SIG-M5 (cell line): ENCODE measurements at regions not wholly inside any gene's neighbourhood (a gene's known extent, or its start where the extent isn't known, plus 50 kb on each side); places are given as distances from the start of the nearest gene placed in this dataset.
"Not testable (repeated sequence)": the region's sequence is repeated elsewhere in the genome, so short reads cannot be mapped to it uniquely, and the experiment has no call there.

Source experiments
- DNase-seq: peaks from one replicate; lab custom pipeline; 2025; lab: John Stamatoyannopoulos, UW

DNA sequence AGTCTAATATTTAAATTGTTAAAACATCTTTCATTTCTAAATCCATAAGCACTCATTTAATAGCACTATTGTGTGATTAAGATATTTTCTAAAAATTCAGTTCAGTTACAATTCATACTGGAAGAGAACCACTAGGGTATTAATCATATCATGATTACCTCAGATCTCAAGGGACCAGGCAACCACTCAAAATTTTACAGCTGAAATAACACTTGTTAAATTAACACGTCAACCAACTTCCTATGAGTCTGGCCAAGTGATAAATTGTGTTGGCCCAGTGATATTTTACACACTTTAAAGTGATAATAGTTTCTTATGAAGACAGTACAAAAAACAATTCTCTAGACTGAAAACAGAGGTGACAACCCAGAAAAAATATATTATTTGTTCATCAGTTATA is 869.0 kb upstream of the ADGRB3 start:
- DNase-seq, result no peak

DNA sequence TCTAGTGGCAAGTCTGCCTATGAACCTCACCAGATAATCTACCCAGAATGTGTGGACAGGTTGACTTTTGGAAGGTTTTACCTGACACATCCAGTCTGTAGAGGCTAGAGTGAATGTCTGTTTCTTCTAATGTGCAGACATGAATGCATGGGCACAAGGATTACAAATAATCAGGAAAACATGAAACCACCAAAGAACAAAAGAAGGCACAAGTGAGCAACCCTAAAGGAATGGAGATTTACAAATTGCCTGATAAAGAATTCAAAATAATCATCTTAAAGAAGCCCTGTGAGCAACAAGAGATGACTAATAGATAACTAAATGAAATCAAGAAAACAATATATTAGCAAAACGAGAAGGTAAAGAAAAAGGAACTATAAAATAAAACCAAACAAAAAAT is 876.1 kb upstream of the ADGRB3 start:
- DNase-seq, result no peak

DNA sequence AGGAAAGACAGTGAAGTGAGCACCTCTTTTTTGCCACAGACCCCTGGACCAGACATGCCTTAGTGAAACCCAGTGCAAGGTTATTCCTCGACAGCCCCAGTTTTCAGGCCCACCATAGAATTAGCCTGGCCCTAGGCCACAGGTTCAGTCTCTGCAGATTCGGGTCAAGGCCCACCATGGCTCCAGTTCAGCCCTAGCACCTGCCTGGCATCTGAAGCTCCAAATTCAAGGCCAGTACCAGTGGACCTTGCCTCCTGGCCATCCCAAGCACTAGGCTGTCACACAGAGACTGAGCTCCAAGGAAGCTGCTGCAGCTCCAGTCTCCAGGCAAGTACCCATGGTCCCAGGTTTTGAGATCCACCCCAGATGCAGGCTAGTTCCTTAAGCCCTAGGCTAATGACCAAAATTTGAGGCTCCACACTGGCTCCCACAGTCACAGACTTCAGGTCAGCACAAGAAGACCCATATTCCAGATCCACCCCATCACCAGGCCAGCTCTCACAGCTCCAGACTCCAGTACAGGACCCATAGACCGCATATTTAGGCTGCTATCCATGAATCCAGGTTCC is 877.5 kb upstream of the ADGRB3 start:
- no peak for DNase-seq

DNA sequence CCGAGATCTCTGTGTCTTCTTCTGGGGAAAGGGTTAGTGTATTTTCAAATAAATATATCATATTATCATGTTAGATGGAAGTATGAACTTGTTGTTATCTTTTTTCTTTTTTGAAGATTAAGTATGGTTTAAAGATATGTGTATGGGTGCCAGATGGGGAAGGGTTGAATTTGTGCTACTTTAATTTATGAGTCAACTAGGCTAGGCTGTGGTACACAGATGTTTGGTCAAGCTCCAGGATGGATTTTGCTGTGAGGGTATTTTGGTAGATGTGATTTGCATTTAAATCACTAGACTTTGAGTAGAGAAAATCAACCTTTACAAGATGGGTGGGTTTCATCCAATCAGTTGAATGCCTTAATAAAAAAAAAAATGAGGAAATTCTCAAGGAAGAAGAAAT is 886.6 kb upstream of the ADGRB3 start:
- no peak for DNase-seq

DNA sequence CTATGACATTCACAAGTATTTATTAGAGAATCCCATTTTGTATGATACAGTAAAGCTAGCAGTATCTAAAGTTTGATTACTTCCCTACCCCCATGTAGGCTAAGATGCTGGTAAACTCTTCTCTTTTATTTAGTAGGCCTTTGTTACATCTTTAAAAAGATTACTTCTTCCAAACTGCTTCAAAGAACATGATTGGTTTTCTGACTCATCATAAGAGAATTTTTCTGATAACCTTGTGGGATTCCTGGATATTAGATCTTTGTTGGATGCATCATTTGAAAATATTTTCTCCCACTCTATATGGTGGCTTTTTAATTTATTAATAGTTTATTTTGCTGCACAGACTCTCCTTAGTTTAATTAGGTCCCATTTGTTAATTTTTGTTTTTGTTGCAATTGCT is 898.3 kb upstream of the ADGRB3 start:
- DNase-seq, result no peak

DNA sequence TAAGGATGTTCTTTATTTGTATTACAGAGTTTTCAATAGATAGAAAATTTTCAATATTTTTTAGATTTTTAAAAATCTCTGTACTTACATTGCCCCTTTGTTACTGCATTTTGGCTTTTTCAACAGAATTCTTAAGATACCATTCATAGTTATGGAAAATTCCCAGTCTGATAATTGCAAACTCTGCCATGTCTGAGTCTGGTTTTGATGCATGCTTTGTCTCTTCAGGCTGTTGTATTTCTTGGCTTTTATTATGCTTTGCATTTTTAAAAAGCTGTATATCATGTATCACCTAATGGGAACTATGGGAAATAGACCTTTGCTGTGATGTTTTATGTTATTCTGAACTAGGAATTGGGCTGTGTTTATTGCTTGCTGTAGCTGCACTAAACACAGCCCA is 898.9 kb upstream of the ADGRB3 start:
- no peak for DNase-seq

DNA sequence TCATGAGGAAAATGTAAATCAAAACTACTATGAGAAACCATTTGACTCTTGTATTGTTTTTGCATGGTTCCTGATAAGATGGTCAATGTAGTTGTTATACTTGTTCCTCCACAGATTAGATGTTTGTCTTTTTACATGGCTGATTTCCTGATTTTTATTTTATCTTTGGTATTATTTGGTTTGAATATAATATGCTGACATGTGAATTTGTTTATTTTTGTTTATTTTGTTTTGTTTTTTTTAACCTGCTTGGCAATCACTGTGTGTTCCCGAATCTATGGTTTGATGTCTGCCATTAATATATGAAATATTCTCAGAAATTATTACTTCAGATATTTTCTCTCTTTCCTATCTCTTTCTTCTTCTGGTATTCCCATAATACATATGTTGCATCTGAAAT is 899.5 kb upstream of the ADGRB3 start:
- DNase-seq, result no peak

DNA sequence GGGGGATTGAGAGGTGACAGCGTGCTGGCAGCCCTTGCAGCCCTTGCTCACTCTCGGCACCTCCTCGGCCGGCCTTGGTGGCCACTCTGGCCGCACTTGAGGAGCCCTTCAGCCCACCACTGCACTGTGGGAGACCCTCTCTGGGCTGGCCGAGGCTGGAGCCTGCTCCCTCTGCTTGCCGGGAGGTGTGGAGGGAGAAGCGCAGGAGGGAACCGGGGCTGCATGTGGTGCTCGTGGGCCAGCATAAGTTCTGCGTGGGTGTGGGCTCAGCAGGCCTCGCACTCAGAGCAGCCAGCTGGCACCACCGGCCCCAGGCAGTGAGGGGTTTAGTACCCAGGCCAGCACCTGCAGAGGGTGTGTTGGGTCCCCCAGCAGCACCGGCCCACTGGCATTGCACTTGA is 912.2 kb upstream of the ADGRB3 start:
- no peak for DNase-seq

DNA sequence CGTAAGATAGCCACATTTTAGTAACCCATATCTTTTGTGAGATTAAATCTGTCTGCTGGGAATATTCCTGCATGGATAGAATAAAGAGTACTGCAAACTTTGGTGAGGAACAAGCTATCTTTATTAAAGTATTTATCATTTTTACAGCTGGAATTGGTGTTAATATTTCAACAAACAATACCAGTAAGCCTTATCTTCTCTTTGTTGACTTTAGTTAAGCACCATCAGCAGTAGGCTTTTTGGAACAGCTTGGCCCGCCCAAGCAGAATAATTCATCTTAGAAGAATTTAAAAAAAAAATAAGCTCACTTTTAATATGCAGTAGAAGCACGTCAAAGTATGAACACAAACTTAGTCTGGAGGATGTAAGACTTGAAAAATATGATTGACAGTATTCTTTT is 917.8 kb upstream of the ADGRB3 start:
- DNase-seq, result no peak

DNA sequence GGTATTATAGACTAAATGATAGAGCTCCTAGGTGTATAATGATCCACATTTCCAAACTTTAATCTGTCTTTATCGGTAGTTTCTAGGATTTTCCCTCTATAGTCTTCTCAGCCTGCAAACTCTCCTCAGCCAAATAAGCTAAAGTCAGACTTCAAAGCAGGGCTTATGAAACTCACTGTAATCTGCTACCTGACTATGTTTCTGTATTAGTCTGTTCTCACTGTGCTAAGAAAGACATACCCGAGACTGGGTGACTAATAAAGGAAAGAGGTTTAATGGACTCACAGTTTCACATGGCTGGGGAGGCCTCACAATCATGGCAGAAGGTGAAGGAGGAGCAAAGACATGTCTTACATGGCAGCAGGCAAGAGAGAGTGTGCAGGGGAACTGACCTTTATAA is 928.7 kb upstream of the ADGRB3 start:
- no peak for DNase-seq

DNA sequence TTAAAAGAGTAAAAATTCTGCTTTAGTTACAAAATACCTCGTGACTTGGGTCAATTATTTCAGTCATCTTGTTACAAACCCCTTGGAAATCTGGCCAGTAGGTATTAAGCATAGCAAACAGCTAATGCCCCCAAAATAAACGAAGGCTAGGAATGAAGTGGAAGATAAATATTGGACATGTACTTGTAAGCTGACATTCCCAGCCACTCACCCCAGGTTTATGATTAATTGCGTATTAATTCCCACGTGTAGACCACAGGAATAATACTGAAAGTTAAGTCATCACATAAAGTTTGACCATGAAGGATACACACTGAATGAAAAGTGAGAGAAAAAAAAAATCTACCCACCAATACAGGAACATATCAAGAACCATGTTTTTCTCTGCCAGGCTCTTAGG is 936.5 kb upstream of the ADGRB3 start:
- DNase-seq, result no peak

DNA sequence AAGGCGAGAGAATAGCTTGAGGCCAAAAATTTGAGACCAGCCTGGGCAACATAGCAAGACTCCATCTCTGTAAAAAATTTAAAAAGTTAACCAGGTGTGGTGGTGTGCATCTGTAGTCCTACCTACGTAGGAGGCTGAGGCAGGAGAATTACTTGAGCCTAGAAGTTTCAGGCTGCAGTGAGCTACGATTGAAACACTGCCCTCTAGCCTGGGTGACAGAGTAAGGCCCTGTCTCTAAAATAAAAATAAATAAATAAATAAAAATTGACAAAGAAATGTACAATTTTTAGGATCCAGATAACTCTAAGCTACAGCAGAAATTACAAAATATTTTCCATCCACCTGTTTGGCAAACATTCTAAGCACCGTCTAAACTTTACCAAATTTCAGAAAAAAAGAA is 941.0 kb upstream of the ADGRB3 start:
- DNase-seq, result no peak

DNA sequence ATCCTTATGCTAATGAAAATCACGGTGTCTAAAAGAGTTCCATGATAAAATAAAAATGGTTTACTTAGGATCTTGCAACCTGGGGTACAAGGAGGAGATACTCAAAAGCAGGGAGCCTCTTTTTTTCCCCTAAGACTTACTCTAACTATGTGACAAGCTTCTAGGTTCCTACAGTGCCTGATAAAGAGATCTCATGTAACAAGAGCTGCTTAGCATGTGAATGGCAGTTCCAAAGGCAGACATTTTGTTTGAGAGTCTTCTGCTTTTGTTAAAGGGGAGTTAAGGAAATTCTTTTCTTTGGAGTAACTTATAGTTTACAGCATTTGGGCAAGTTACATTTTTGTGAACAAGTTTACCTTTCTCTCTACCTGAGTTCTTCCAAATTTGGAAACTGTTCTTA is 945.8 kb upstream of the ADGRB3 start:
- DNase-seq, result no peak

DNA sequence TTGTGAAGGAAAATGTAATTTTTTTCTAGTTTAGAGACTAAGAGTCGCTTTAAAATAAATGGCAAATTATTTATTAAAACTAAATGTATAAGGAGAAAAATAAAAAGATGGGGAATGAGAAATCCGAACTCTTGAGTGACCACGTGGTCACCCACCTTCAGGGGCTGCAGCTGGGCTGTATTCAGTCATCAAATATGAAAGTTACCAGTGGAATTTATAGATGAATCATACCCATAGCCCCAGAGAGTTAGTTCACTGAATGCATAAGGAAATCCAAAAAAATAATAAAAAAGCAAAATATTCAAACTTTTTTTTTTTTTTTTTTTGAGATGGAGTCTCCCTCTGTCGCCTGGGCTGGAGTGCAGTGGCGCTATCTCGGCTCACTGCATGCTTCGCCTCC is 947.7 kb upstream of the ADGRB3 start:
- no peak for DNase-seq

DNA sequence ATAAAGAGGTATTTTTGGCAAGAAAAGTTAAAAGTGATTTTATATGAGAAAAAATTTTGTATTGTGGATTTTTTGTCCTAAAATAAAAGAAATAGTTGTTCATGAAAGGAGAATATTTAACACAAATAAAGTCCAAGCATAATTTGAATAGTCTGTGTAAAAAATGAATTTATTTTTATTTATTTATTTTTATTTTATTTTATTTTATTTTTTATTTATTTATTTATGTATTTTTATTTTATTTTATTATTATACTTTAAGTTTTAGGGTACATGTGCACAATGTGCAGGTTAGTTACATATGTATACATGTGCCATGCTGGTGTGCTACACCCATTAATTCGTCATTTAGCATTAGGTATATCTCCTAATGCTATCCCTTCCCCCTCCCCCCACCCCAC is 948.9 kb upstream of the ADGRB3 start:
- not testable (repeated sequence) for DNase-seq

DNA sequence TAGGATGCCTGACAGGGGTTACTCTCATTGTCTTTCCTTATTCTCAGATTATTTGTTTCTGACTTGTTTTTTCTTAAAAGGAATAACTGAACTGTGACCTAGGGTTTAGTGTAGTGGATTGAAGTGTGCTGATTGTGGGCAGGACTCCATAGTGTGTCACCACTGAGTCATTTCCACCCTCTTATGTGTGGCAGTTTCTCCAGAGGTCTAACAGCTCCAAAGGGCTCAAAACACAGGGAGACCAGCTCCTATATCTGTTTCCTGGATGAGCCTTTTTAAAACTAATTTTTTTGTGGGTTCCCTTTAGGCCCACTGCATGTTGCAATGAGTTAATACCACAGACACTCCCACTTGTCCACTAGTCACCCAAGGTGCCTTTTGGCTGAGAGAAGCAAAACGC is 951.1 kb upstream of the ADGRB3 start:
- DNase-seq, result no peak

DNA sequence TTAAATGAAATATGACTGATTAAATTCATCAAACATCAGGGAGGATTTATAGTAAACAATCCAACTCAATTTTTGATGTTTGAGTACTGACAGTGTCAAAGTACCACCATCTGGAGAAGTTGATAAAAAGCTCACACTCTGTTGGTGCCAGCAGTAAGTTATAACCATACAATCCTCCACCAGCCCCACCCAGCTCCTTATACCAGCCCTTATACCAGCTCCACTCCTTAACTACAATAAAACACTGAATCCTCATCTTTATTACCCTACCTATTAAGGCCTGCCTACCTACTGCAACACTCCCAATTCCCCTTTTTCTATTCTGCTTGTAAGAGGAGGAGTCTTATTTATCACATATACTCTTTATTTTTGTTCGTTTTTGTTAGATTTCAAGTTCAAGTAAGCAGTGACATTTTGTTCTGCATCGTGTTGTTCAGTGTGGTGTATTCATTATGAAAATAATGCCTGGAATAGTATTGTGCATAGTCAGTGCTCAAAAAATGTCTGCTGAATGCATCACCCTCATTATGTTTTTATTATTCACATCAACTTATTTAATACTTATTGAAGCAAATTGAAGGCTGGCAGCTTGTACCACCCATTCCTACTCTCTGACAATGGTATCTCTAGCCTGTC is 954.7 kb upstream of the ADGRB3 start:
- no peak for DNase-seq

DNA sequence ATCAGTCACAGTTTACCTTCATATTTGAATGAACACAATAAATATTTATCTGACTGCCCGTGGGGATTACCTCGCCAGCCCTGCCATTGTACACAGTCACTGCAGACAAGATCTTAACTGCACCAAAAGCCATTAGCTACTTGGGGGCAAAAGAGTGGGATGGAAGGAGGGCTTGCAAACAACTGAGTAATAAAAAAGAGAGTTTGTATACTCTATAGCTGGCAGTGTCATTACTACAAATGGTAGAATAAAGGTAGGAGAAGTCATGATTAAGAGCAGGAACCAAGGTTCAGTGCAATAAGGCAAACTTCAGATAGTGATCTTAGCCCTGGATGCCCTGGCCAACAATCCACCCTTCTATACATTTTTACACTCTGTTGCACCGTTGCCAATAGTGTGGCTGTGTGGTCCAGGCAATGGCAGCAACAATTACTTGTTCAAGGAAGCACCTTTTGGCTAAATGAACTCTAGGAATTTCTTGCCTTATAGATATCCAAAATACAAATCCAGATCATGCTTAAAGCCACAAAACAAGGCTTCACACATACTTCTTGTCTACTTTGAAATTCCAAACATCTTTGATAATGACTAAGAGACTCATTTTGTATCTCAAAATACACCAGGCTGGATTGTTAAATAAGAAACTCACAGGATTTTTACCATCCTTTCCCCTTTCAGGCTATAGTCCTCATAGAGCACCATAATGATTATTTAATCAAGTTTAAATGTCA is 955.4 kb upstream of the ADGRB3 start:
- DNase-seq, result no peak

DNA sequence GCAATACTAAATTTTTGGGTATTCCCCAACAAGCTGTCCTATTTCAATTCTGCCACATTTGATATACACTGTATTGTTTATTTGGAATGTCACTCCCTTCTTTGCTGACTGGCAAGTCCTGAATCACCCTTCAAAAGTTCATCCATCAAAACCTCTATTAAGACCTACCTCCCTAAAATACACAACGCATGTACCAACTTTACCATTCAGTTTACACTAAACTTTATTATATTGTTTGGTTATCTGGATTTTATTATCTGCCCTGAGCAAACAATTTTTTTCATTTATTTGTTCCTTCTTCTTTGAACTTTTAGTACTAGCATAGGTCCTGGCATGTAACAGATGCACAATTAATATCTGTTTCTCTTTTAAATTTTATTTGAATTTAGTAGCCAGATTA is 958.2 kb upstream of the ADGRB3 start:
- no peak for DNase-seq

DNA sequence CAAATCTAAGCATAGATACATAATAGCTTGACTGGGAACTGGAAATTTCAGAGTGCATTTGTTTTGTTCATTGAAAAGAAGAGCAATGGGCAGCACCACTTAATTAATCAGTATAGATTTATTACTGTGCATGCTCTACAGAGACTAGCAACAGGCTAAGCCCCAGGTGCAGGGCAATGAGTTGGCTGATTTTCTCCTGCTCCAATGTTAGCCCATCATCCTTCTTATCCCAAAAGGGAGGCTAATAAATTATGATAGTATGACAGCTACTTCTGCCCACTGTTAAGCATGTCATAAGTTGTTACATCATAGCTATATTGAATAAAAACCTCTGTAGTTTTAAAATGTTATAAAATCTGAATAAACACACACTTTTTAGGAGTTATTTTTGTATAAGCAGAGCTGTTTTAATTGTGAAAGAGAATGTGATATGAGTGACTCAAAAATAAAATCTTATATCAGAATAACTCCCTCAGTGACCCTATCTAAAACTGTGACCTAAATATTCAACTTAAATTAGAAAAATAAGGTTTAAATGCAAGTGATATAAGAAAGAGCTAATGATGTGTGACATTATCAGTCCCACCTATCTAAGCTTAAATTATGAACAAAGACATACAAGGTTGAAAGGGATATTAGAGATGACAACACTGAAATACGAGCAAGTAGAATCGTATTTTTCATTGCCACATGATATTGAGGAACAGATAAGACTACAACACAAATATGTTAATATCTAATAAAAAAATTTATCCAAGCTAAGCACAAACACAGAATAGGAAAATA is 967.3 kb upstream of the ADGRB3 start:
- no peak for DNase-seq

DNA sequence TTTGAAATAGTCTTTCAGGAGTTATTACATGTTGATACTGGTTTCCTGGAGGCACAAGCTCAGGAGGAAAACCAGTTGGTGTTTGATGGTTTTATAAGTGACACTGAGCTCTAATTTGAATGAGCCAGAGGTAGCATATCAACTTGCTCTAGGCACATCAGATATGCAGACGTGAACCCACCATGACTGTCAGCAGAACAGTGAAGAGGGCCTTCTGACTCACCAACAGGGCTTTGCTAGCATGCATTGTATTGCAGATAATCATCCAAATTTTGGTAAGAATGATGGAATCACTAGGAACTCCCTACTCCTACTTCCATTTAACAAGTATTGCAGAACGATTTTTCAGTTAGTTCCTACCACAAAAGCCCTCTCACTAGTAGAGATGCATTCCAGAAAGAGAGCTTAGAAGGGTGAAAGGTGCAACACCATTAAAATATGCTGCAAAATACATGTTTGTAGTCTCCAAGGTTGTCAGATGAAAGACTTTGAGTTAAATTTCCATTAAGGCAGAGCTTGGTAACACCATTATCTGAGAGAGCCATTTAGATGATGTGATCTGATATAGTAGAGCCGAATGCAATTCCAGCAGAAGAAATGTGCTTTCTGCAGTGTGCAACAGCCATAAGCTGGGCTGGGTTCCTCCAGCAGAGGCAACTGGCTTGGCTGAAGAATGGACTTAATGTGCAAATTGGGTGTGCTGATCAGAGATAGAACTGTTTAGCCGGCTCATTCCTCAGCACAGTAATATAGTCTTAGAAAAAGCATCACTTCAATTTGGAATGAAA is 968.7 kb upstream of the ADGRB3 start:
- no peak for DNase-seq

DNA sequence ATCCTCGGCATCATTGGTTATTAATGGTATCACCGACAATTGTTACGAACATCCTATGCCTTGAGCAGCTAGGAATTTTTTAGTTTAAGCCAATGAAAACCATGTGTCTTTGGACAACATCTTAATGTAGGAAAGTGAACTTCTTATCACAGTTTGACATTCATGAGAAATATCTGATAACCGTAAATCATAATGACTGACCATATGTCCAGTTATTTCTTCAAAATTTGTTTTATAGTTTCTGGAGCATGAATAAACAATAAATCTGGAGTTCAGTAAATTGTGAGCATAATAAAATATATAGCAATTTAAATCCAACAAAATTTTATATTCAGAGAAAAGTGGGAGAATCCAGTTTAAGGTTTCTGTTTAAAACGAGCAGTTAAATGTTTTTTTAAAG is 970.1 kb upstream of the ADGRB3 start:
- DNase-seq, result no peak
